DND-41 (cell line): ENCODE measurements at regions not wholly inside any gene's neighbourhood (a gene's known extent, or its start where the extent isn't known, plus 50 kb on each side); places are given as distances from the start of the nearest gene placed in this dataset.

Experiments used
- CTCF ChIP-seq: IDR thresholded peaks from 2 replicates; pipeline ENCODE4 v1.5.1; 2012; ENCODE audit warnings: borderline replicate concordance, low read length, moderate library complexity, mild to moderate bottlenecking; ENCODE audit not compliant: poor library complexity, severe bottlenecking; ENCODE audit errors: extremely low read depth
- EZH2 ChIP-seq: IDR thresholded peaks from 3 replicates; pipeline ENCODE4 v1.6.1; 2012; ENCODE audit warnings: borderline replicate concordance, low read depth, mild to moderate bottlenecking, moderate library complexity, low read length, inconsistent platforms; ENCODE audit not compliant: severe bottlenecking

DNA sequence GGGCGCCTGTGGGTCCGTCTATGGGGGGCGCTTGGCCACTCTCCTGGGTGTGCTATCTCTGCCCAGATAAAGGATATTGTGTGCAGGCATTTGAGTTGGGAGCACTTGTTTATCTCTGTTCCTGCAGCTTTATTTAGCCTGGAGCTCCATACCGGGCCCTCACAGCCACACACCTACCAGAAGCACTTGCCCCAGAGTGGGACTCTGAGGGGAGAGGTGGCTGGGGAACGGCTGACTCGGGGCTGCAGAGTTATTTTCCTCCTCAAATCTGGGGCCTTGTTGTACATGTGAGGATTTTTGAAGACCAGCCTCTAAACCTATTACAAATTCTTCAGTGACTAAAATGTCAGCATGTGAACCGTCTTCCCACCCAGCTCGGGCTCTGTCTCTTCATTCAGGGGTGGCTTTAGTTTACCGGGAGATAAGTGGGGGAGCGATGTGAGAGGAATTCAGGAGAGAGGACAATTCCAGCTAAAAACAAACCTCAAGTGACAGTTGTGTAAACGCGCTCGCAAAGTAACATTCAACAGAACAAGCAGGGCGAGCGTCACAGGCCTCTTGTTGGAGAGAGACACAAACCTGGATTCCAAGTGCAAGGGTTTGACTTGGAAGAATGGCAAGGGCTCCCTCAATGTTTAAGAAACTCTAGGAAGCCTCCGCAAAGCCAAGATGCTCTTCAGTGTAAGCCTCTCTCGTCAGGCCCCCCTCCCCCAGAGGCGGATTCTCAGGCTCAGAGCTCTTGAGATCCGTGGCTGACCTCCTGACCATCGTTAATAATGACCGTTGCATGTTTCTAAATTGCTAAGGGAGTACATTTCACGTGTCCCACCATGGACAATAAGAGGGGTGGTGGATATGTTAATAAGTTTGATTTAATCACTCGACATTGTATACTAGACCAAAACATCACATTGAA, 548.9 kb downstream of the QKI start:
- TF ChIP-seq EZH2, result no peak
- no peak for TF ChIP-seq CTCF
